Muscle layer of colon (tissue), 2 donors: ENCODE measurements at regions not wholly inside any gene's neighbourhood (a gene's known extent, or its start where the extent isn't known, plus 50 kb on each side); places are given as distances from the start of the nearest gene placed in this dataset.

Source experiments
- H3K27ac ChIP-seq: one replicate; pipeline ENCODE4 v1.7.0; 2013; ENCODE audit warnings: low read depth, mild to moderate bottlenecking, low read length, moderate library complexity
- H3K27me3 ChIP-seq, 2 donors: one replicate each; pipeline ENCODE4 v1.7.0; 2013; ENCODE audit warnings: low read length in 2 of 2, mild to moderate bottlenecking in 2 of 2; ENCODE audit not compliant: insufficient read depth in 2 of 2, control insufficient read depth in 1 of 2
- H3K36me3 ChIP-seq: one replicate; pipeline ENCODE4 v1.7.0; 2013; ENCODE audit warnings: mild to moderate bottlenecking, low read length; ENCODE audit not compliant: insufficient read depth
- H3K4me1 ChIP-seq: one replicate; pipeline ENCODE4 v1.7.0; 2013; ENCODE audit warnings: mild to moderate bottlenecking, low read length; ENCODE audit not compliant: insufficient read depth
- H3K4me3 ChIP-seq, 2 donors: one replicate each; pipeline ENCODE4 v1.7.0; 2013; ENCODE audit warnings: low read length in 2 of 2, low read depth in 1 of 2, mild to moderate bottlenecking in 1 of 2, moderate library complexity in 1 of 2
- H3K9ac ChIP-seq: one replicate; pipeline ENCODE4 v1.7.0; 2013; ENCODE audit warnings: low read length
- H3K9me3 ChIP-seq: one replicate; pipeline ENCODE4 v1.7.0; 2013; ENCODE audit warnings: mild to moderate bottlenecking, low read length
- donor health status: abdominal sarcoma.
- donor health status: Adenocarcinoma of cecum.

- H3K9ac ChIP-seq = no peak overlapping the region
- no peaks in the 10 kb centered on the region for H3K9me3 ChIP-seq
- H3K4me1 ChIP-seq = peaks cover 3% of the 10 kb centered on the region
- no peaks in the 10 kb centered on the region for H3K27me3 ChIP-seq
- no peak overlapping the region for H3K27ac ChIP-seq
- H3K36me3 ChIP-seq = no peaks in the 10 kb centered on the region
- no peak overlapping the region for H3K4me3 ChIP-seq
These were observed 136.5 kb upstream of the CPSF6 start for GRCh38 chr12:69102856-69103255.

DNA sequence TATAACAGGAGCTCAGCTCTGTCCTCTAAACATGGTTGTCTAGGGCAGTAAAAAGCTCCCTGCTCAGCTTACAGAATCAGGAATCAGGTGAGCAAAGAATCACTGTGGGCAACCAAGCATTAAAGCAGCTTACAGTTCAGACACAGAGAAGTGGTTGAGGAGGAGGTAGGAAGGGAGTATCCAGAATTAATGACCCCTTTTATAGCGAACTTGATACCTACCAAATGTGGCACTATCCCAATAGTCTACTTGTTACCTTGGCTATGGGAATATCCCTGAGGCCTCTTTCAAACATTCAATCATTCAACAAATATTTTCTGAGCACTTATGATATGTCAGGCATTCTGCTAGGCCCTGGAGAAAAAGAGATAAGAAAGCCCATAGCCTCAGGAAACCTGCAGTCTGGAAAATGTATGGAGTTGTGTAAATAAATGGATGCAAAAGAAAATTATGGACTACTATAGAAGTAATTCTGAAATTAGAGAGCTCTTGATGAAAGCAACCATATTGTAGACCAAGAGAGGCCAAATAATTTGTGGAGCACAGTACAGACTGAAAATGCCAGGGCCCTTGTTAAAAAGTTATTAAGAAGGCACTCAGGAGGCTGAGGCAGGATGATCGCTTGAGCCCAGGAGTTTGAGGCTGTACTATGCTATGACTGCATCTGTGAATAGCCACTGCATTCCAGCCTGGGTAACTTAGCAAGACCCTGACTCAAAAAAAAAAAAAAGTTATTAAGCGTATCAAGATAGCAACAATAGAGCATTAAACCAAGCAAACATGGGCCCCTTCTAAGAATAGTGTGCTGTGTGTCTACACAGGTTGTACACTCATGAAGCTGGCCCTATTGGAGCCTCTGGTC lies 134.0 kb upstream of the CPSF6 start:
- H3K4me1 ChIP-seq = peaks cover 8% of the 10 kb centered on the region
- no peaks in the 10 kb centered on the region for H3K27me3 ChIP-seq
- H3K9ac ChIP-seq = no peak overlapping the region
- H3K27ac ChIP-seq = no peak overlapping the region
- H3K9me3 ChIP-seq = no peaks in the 10 kb centered on the region
- H3K4me3 ChIP-seq = no peak overlapping the region
- no peaks in the 10 kb centered on the region for H3K36me3 ChIP-seq

- Histone ChIP-seq H3K27ac (no peak overlapping the region), H3K4me1 (peaks cover 8% of the 10 kb centered on the region), H3K4me3 (no peak overlapping the region), H3K9ac (no peak overlapping the region), H3K36me3 (no peaks in the 10 kb centered on the region), H3K9me3 (no peaks in the 10 kb centered on the region), H3K27me3 (no peaks in the 10 kb centered on the region)
These were observed 132.8 kb upstream of the CPSF6 start for GRCh38 chr12:69106482-69107118.

DNA sequence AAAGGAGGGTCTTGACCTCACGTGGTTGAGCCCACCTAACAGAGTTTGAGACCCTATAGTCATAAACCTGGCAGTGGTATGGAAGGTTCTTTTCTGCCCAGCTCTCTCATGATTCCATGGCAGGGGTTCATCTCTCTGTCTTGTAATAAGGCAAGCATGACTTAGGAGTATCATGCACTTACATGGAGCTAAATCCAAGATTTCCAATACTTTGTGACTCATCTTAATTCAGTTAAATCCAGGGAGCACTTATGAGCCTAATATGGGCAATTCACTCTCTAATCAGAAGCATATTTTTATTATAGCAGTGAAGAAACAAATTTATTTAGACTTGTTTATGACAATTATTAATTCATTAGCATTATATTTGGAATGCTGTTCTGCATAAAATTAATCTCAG lies 131.8 kb upstream of the CPSF6 start:
- Histone ChIP-seq H3K27me3 (no peaks in the 10 kb centered on the region), H3K9ac (no peak overlapping the region), H3K27ac (no peak overlapping the region), H3K4me1 (peaks cover 8% of the 10 kb centered on the region), H3K36me3 (no peaks in the 10 kb centered on the region), H3K4me3 (no peak overlapping the region), H3K9me3 (no peaks in the 10 kb centered on the region)

DNA sequence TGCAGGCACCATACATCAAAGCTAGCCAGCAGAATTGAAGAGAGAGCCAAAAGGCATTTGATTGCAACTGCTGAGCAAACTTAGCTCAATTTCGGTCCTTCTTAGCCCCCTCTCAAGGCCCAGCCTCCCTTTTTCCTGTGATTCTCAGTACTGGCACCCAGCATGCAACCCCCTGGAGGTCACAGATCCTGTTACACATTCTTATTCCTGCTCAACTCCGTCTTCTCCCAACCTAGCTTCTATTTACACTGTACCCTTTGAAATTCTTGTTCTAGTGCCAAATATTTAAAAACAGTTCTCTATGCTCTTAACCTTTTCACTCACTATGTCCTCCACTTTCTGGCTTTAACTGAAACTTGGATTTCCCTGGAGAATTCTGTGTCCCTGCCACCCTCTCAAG lies 131.3 kb upstream of the CPSF6 start:
- Histone ChIP-seq H3K27me3 (no peaks in the 10 kb centered on the region), H3K4me1 (peaks cover 8% of the 10 kb centered on the region)

DNA sequence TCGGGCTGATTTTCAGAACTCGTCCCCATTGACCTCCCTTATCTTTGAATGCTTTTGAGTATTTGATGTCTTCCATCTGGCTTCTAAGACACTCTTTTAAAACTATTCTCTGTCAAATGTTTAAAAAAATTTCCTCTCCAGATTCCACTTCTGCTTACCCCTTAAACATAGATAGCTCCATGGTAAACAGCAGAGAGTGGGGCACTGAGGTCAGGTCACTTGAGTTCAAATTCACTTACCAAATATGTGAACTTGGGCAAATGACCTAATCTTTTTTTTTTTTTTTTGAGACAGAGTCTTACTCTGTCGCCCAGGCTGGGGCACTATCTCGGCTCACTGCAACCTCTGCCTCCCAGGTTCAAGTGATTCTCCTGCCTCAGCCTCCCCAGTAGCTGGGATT lies 126.8 kb upstream of the CPSF6 start:
- peaks cover 8% of the 10 kb centered on the region for H3K4me1 ChIP-seq
- no peak overlapping the region for H3K9ac ChIP-seq
- no peaks in the 10 kb centered on the region for H3K27me3 ChIP-seq
- no peaks in the 10 kb centered on the region for H3K36me3 ChIP-seq
- no peaks in the 10 kb centered on the region for H3K9me3 ChIP-seq
- no peak overlapping the region for H3K4me3 ChIP-seq
- H3K27ac ChIP-seq = no peak overlapping the region

More for the DNA sequence above, 131.3 kb upstream of the CPSF6 start:
- H3K9ac ChIP-seq = no peak overlapping the region
- no peaks in the 10 kb centered on the region for H3K9me3 ChIP-seq
- no peaks in the 10 kb centered on the region for H3K36me3 ChIP-seq
- no peak overlapping the region for H3K27ac ChIP-seq
- H3K4me3 ChIP-seq = no peak overlapping the region

DNA sequence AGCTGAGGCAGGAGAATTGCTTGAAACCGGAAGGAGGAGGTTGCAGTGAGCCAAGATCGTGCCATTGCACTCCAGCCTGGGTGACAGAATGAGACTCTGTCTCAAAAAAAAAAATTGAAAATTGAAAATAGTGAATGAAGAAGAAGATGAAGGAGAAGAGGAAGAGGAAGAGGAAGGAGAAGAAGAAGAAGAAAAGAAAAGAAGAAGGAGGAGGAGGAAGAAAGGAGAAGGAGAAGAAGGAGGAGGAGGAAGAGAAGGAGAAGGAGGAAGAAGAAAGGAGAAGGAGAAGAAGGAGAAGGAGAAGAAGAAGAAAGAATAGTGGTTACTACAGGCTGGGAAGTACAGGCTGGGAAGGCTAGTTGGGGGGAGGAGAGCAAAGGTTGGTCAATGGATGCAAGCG lies 124.3 kb upstream of the CPSF6 start:
- no peak overlapping the region for H3K4me3 ChIP-seq
- no peaks in the 10 kb centered on the region for H3K4me1 ChIP-seq
- no peaks in the 10 kb centered on the region for H3K9me3 ChIP-seq
- H3K9ac ChIP-seq = no peak overlapping the region
- no peaks in the 10 kb centered on the region for H3K27me3 ChIP-seq
- H3K36me3 ChIP-seq = no peaks in the 10 kb centered on the region
- H3K27ac ChIP-seq = no peak overlapping the region

DNA sequence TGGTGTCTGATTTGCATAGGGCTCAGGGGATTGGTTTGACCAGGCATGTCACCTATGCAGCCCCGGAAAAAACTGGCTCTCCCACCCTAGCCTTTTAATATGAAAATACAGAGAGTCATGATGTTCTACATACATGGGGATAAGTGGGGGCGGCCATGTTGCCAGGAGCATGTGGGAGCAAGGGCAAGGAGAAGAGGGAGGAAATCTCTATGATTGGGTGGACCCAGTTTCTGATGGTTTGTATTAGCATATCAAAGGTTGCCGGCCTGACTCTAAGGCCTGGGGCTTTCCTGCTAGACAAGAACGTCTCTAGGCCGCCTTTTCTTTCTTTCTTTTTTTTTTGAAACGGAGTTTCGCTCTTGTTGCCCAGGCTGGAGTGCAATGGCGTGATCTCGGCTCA lies 123.4 kb upstream of the CPSF6 start:
- no peaks in the 10 kb centered on the region for H3K27me3 ChIP-seq
- no peaks in the 10 kb centered on the region for H3K9me3 ChIP-seq
- no peak overlapping the region for H3K27ac ChIP-seq
- no peak overlapping the region for H3K9ac ChIP-seq
- no peaks in the 10 kb centered on the region for H3K4me1 ChIP-seq
- no peaks in the 10 kb centered on the region for H3K36me3 ChIP-seq
- no peak overlapping the region for H3K4me3 ChIP-seq

- no peaks in the 10 kb centered on the region for H3K36me3 ChIP-seq
- no peaks in the 10 kb centered on the region for H3K27me3 ChIP-seq
- no peaks in the 10 kb centered on the region for H3K9me3 ChIP-seq
- H3K27ac ChIP-seq = no peak overlapping the region
- H3K9ac ChIP-seq = no peak overlapping the region
- H3K4me3 ChIP-seq = no peak overlapping the region
- no peaks in the 10 kb centered on the region for H3K4me1 ChIP-seq
These were observed 121.7 kb upstream of the CPSF6 start for GRCh38 chr12:69117566-69118266.

- Histone ChIP-seq H3K4me3 (no peak overlapping the region), H3K36me3 (no peaks in the 10 kb centered on the region), H3K27ac (no peak overlapping the region), H3K9me3 (no peaks in the 10 kb centered on the region), H3K4me1 (no peaks in the 10 kb centered on the region), H3K9ac (no peak overlapping the region), H3K27me3 (no peaks in the 10 kb centered on the region)
These were observed 120.9 kb upstream of the CPSF6 start for GRCh38 chr12:69118516-69118915.

- Histone ChIP-seq H3K27me3 (no peaks in the 10 kb centered on the region), H3K4me3 (no peak overlapping the region), H3K9ac (no peak overlapping the region), H3K4me1 (peaks cover 3% of the 10 kb centered on the region), H3K27ac (no peak overlapping the region), H3K9me3 (no peaks in the 10 kb centered on the region), H3K36me3 (no peaks in the 10 kb centered on the region)
These were observed 119.6 kb upstream of the CPSF6 start for GRCh38 chr12:69119770-69120169.
